HG03460 (cell line): ENCODE measurements at regions not wholly inside any gene's neighbourhood (a gene's known extent, or its start where the extent isn't known, plus 50 kb on each side); places are given as distances from the start of the nearest gene placed in this dataset.

Experiments
- ATAC-seq: cut with Tn5 transposase; IDR thresholded peaks from one replicate; pipeline ENCODE4 v1.9.1; 2021; ENCODE audit not compliant: unreplicated experiment

- no peak for ATAC-seq
Measured at GRCh38 chr11:95450547-95451123, 219.6 kb upstream of the SESN3 start.

DNA sequence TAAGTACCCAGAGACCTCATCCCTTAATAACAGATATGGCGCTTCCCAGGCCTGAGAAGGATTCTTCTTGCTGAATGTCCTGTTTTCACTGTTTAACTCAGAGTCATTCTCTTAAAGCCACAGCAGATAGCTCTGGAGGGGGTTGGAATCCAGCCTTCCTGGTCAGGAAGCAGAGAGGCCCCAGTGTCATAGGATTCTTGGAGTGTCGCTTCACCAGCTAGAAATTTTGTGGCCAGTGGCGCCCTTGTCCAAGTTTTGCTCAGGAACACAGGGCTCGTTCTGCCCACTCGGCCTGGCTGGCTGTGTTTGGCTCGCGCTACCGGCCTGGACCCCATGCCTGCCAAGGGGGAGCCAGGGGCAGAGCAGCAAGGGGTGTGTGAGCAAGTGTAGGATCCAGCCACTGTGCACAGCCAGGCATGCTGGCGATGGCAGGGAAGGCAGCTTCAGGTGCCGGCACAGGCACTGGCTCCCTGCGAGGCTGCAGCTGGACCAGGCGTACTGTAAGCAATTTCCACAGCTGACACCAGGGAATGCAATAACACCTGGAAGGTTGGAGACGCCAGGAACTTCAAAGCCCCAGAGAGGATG is 214.8 kb upstream of the SESN3 start:
- ATAC-seq: no peak

DNA sequence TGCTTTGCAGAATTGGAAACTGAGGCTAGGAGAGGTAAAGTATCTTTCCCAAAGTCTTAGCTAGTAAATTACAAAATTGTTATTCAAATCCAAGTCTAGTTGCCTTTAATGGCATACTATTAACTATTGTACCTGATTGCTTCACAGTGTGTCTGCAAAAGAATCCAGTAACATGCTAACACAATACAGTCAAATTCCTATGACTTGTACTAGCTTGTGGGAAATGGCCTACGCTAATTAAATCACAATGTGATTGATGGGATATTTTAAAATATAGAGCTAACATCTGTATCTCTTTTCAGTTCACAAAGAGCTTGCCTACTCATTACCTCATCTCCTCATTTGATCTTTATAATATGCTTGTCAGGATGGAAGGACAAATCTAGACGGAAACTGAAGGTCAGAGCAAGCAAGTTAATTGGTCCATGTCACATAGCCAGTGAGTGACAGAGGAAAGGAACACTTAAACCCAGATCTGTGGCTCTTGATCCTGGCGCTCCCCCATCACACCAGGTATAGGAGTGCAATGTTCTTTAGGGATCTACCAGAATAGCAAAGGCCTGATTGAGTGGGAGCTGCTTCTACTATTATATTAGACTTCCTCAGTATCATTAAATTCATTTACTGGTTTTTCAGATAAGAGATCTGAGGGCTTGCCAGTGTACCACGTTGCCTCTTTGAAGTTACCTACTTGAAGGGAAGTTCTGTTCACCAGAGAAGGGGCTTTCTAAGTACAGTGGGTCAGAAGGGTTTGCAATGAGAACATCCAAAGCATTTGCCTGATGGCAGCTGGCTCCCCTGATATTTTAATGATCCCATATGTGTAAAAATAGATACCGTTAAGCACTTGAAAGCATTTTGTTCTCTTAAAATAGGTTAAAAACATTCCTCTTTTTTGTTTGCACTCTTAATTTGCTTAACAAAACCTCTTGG is 213.6 kb upstream of the SESN3 start:
- no peak for ATAC-seq

DNA sequence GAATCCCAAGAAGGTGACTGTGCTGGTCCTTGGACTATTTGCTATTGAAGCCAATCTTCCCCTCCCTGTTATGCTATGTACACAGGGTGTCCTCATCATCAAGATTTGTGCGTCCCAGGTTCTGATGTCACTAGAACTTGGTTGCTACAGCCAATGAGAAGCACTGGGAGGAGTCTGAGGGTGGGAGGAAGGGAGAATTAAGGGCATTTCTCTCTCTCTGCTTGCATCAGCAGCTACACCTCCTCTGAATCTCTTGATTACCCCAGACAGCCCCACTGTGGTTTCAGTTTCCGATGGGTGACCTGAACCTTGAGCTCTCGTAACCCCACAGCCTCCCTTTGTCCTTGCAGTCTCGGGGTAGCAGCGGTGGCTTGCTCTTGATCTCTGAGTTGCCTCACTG is 212.4 kb upstream of the SESN3 start:
- no peak for ATAC-seq

GRCh38 chr11:95442531-95443050 is 211.6 kb upstream of the SESN3 start:
- ATAC-seq: no peak

GRCh38 chr11:95435628-95436353 is 204.8 kb upstream of the SESN3 start:
- no peak for ATAC-seq

- ATAC-seq: no peak
Measured at GRCh38 chr11:95435192-95435591, 204.2 kb upstream of the SESN3 start.

DNA sequence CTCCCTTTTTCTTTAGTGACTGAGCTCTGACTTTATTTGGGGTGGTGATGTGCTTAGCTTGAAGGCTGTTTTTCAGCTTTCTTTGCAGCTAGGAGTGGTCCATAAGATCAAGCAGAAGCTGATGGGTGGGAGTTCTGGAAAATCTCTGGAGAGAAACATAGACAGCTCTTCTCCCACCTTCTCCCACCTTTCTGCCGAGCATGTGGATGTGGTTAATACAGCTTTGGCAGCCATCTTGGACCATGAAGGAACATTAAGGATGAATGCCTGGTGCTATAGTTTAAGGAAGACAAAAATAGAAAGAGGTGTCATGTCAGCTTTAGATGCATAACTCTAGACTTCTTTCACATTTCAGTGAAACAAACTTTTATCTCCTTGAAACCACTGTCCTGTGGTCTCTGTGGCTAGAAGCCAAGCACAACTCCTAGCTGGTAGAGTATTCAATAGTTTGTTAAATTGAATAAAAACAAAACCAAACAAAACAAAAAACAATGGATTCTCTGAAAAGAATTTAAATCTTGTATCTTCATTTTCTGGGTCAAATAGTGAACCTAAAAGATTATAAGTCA is 203.6 kb upstream of the SESN3 start:
- ATAC-seq: no peak

GRCh38 chr11:95434009-95434408 is 203.0 kb upstream of the SESN3 start:
- ATAC-seq: no peak

DNA sequence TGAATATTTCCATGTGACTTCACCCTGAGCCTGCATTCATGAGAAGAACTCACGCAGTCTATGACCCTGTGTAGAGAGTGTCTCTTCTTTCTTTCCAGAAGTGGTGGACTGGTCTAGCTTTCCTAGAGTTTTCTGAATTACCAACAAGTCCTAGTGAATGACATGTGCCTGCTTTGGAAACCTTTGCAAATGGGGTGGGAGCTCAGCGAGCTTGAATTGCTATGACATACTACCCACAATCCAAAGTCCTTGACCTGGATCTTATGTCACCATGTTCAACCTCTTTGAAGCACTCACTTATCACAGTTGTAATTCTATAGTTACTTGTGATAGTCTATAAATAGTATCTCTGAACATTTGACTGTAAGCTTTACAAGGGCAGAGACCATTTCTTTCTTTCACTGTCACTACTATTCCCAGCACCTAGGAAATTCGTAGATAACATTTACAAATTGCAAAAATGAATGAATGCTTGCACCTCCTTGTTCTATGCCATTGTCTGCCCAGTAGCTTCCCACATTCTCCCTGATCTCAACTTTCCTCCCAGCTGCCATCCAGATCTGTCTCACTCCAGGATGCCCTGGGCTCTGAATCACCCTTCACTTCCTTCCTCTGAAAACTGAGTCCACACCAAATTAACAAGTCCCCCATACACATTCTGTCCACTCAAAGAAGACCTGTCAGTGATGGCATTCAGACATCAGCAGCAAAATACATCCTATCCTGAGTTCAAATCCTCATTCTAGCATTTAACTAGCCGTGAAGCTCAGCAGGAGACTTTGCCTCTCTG is 201.9 kb upstream of the SESN3 start:
- ATAC-seq: no peak

GRCh38 chr11:95429376-95429907 is 198.4 kb upstream of the SESN3 start:
- ATAC-seq: no peak

- ATAC-seq: no peak
Measured at GRCh38 chr11:95426823-95427462, 195.9 kb upstream of the SESN3 start.

- ATAC-seq: no peak
Measured at GRCh38 chr11:95419915-95420314, 188.9 kb upstream of the SESN3 start.

DNA sequence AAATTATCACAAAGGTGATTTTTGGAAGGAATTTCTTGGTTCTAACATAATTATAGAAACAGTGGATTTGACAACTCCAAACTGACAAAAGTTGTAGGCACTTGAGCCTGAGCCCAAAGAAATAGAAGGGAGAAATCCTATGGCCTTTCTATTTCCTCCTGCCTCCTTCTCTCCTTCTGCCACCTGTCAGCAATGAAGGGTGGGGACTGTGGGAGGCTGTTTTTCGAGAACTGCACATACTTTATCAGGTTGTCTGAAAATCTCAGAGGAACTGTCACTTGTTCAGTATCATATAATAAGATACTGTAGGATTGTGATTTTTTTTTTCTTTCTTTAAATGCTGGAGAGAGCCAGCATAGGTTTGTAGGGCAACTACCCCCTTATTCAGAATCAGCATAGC is 187.9 kb upstream of the SESN3 start:
- no peak for ATAC-seq

DNA sequence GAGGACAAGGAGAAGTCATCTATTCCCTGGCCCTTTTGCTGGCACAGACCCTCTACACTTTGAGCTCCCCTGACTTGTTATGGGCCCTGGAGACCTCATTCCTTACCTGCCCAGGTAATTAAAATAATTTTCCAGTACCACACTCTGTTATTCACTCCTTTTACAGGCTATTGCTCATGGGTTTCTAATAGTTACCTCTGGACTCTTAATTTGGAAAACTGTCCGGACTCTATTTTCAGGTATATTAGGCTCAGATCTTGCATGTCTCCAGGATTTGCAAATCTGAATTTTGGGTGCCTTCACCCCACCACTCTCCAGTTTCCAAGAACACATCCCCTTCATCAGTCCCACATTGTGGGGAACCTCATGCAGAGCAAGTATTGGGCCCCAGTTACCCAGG is 186.8 kb upstream of the SESN3 start:
- ATAC-seq: no peak

DNA sequence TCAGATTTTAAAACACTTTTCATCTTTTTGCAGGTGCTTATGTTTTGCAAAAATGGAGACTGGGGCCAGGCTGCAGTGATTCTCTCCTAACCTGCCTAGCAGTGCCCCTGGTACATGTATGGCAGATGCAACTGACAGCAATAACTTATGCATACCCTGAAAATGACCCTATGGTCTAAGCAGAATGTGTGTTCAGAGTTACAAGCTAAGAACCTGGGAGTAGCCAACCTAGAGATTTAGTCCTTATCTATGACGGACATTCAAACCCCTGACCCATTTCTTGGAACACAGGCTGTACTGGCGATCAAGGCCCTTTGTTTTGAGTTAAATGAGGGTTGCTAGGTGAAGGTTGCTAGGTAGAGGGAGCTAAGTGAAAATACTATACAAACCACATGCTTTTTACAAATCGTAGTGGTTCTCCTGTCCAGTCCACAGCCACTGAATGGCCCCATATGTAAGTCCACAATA is 184.9 kb upstream of the SESN3 start:
- ATAC-seq: no peak

- ATAC-seq: no peak
Measured at GRCh38 chr11:95414217-95414616, 183.2 kb upstream of the SESN3 start.

GRCh38 chr11:95413761-95414160 is 182.8 kb upstream of the SESN3 start:
- ATAC-seq: no peak

- ATAC-seq: no peak
Measured at GRCh38 chr11:95413021-95413420, 182.0 kb upstream of the SESN3 start.
